Muscle of arm (tissue), 1 donor: ENCODE measurements at regions not wholly inside any gene's neighbourhood (a gene's known extent, or its start where the extent isn't known, plus 50 kb on each side); places are given as distances from the start of the nearest gene placed in this dataset.

Experiments used
- DNase-seq: peaks from one replicate; pipeline ENCODE4 v3.0.0-alpha.2; 2013

GRCh38 chr3:30263925-30264313 lies 342.5 kb upstream of the TGFBR2 start:
- DNase-seq = no peak

GRCh38 chr3:30266524-30266923 lies 339.9 kb upstream of the TGFBR2 start:
- no peak for DNase-seq

- no peak for DNase-seq
Measured at GRCh38 chr3:30268288-30268687, 338.1 kb upstream of the TGFBR2 start.

GRCh38 chr3:30269751-30270445 lies 336.5 kb upstream of the TGFBR2 start:
- no peak for DNase-seq

GRCh38 chr3:30271781-30272180 lies 334.6 kb upstream of the TGFBR2 start:
- no peak for DNase-seq

- DNase-seq = no peak
Measured at GRCh38 chr3:30273304-30274072, 332.9 kb upstream of the TGFBR2 start.

- no peak for DNase-seq
Measured at GRCh38 chr3:30277494-30277893, 328.9 kb upstream of the TGFBR2 start.

- DNase-seq = no peak
Measured at GRCh38 chr3:30281526-30281925, 324.9 kb upstream of the TGFBR2 start.

GRCh38 chr3:30282154-30282696 lies 324.2 kb upstream of the TGFBR2 start:
- no peak for DNase-seq

- DNase-seq = no peak
Measured at GRCh38 chr3:30285188-30286006, 321.0 kb upstream of the TGFBR2 start.

GRCh38 chr3:30286007-30286669 lies 320.3 kb upstream of the TGFBR2 start:
- DNase-seq = peak; percentile 17

GRCh38 chr3:30286811-30287210 lies 319.6 kb upstream of the TGFBR2 start:
- DNase-seq = no peak

- DNase-seq = no peak
Measured at GRCh38 chr3:30288830-30289229, 317.6 kb upstream of the TGFBR2 start.

- no peak for DNase-seq
Measured at GRCh38 chr3:30289324-30289723, 317.1 kb upstream of the TGFBR2 start.

GRCh38 chr3:30289766-30290165 lies 316.6 kb upstream of the TGFBR2 start:
- no peak for DNase-seq

- no peak for DNase-seq
Measured at GRCh38 chr3:30290479-30290878, 315.9 kb upstream of the TGFBR2 start.

- no peak for DNase-seq
Measured at GRCh38 chr3:30292192-30292893, 314.1 kb upstream of the TGFBR2 start.

- DNase-seq = no peak
Measured at GRCh38 chr3:30293621-30294240, 312.7 kb upstream of the TGFBR2 start.

- no peak for DNase-seq
Measured at GRCh38 chr3:30294241-30294667, 312.1 kb upstream of the TGFBR2 start.

- no peak for DNase-seq
Measured at GRCh38 chr3:30297112-30297511, 309.3 kb upstream of the TGFBR2 start.
